B cell (primary cell): ENCODE measurements at regions not wholly inside any gene's neighbourhood (a gene's known extent, or its start where the extent isn't known, plus 50 kb on each side); places are given as distances from the start of the nearest gene placed in this dataset.

ENCODE experiments used
- ATAC-seq: fragments of 200-7000 bp; cut with Tn5 transposase; one replicate; pipeline ENCODE4 v1.10.0; 2021; ENCODE audit warnings: low read depth, mild to moderate bottlenecking, moderate number of reproducible peaks, moderate library complexity
- CTCF ChIA-PET: fragments of 350-600 bp; sonication (Branson Sonifier 250); formaldehyde crosslinking; loops from one replicate; lab custom pipeline; 2021; ENCODE audit warnings: antibody characterized with exemption, inconsistent platforms; lab: Charles Lee
- POLR2A ChIA-PET: fragments of 350-600 bp; sonication (Branson Sonifier 250); formaldehyde crosslinking; loops from one replicate; lab custom pipeline; 2021; ENCODE audit warnings: antibody characterized with exemption; lab: Charles Lee
- DNase-seq: peaks from one replicate; pipeline ENCODE4 v3.0.0; 2013
- H2AFZ ChIP-seq: 2 replicates; pipeline ENCODE4 v1.6.1; 2012; ENCODE audit warnings: mild to moderate bottlenecking, low read depth, low read length; ENCODE audit not compliant: insufficient read depth, poor library complexity, severe bottlenecking
- H3K27ac ChIP-seq, 2 donors: 1 replicate in 1 of 2; 2 replicates in 1 of 2; pipeline ENCODE4 v1.5.1; 2012 to 2013; ENCODE audit warnings: low read length in 2 of 2, mild to moderate bottlenecking in 2 of 2, moderate library complexity in 1 of 2
- H3K27me3 ChIP-seq, 4 experiments: fragments of 200-600 bp in 1 of 4; sonication (generic) in 1 of 4; replicated peaks in 1 of 4; 1 replicate in 2 of 4; 2 replicates in 2 of 4; pipeline versions ENCODE4 v1.6.1 to v1.7.0; 2013 to 2016; ENCODE audit warnings: low read length in 3 of 4, mild to moderate bottlenecking in 2 of 4, mixed read lengths in 1 of 4, moderate library complexity in 1 of 4; ENCODE audit not compliant: insufficient read depth in 4 of 4, control insufficient read depth in 3 of 4; ENCODE audit errors: control extremely low read depth in 1 of 4
- H3K36me3 ChIP-seq, 2 experiments: replicated peaks in 1 of 2; 1 replicate in 1 of 2; 2 replicates in 1 of 2; pipeline versions ENCODE4 v1.6.1 to v1.7.1; 2013; ENCODE audit warnings: low read length in 1 of 2; ENCODE audit not compliant: insufficient read depth in 2 of 2, control insufficient read depth in 1 of 2; ENCODE audit errors: control extremely low read depth in 1 of 2, extremely low read depth in 1 of 2
- H3K4me1 ChIP-seq, 2 donors: fragments of 200-600 bp in 1 of 2; sonication (generic) in 1 of 2; 1 replicate in 1 of 2; 2 replicates in 1 of 2; pipeline versions ENCODE4 v1.5.1 to v1.6.1; 2013 to 2017; ENCODE audit warnings: low read length in 2 of 2; ENCODE audit not compliant: control insufficient read depth in 2 of 2, insufficient read depth in 2 of 2
- H3K4me2 ChIP-seq: replicated peaks from 2 replicates; pipeline ENCODE3; 2012; ENCODE audit warnings: mild to moderate bottlenecking, low read depth, low read length; ENCODE audit not compliant: poor library complexity, severe bottlenecking
- H3K4me3 ChIP-seq, 5 experiments: fragments of 200-600 bp in 1 of 5; sonication (generic) in 1 of 5; 1 replicate in 3 of 5; 2 replicates in 2 of 5; pipeline versions ENCODE4 v1.5.1 to v1.7.0; 2011 to 2016; ENCODE audit warnings: low read length in 4 of 5, mild to moderate bottlenecking in 4 of 5, low read depth in 2 of 5, control low read depth in 1 of 5, moderate library complexity in 1 of 5; ENCODE audit not compliant: insufficient read depth in 1 of 5; ENCODE audit errors: control extremely low read depth in 1 of 5, extremely low read depth in 1 of 5
- H3K79me2 ChIP-seq: fragments of 200-600 bp; sonication (generic); one replicate; pipeline ENCODE4 v1.6.0; 2016; ENCODE audit warnings: low read length; ENCODE audit not compliant: control insufficient read depth, insufficient read depth
- H3K9ac ChIP-seq: fragments of 200-600 bp; sonication (generic); 2 replicates; pipeline ENCODE4 v1.6.1; 2017; ENCODE audit warnings: mild to moderate bottlenecking, low read length, moderate library complexity
- H3K9me3 ChIP-seq, 3 donors: one replicate each; pipeline versions ENCODE4 v1.6.1 to v1.7.1; 2013; ENCODE audit warnings: low read length in 2 of 3; ENCODE audit not compliant: control insufficient read depth in 2 of 3, insufficient read depth in 1 of 3; ENCODE audit errors: control extremely low read depth in 1 of 3
- H4K20me1 ChIP-seq: 2 replicates; pipeline ENCODE4 v1.6.0; 2012; ENCODE audit warnings: mild to moderate bottlenecking, low read length; ENCODE audit not compliant: insufficient read depth, control insufficient read depth, poor library complexity, severe bottlenecking
- H3K27ac Mint-ChIP-seq: one replicate; pipeline ENCODE4 v1.8.0; 2021; ENCODE audit warnings: mixed read lengths
- H3K27me3 Mint-ChIP-seq: one replicate; pipeline ENCODE4 v1.8.0; 2021; ENCODE audit warnings: mixed read lengths
- H3K4me1 Mint-ChIP-seq: one replicate; pipeline ENCODE4 v1.8.0; 2021; ENCODE audit warnings: mixed read lengths
- H3K4me3 Mint-ChIP-seq: one replicate; pipeline ENCODE4 v1.8.0; 2021; ENCODE audit warnings: mixed read lengths
- H3K9me3 Mint-ChIP-seq: one replicate; pipeline ENCODE4 v1.8.0; 2022; ENCODE audit warnings: mixed read lengths; ENCODE audit not compliant: insufficient read depth
- EZH2 ChIP-seq: IDR thresholded peaks from 2 replicates; pipeline ENCODE4 v1.6.1; 2012; ENCODE audit warnings: borderline replicate concordance, low read depth, mild to moderate bottlenecking, moderate library complexity, low read length; ENCODE audit not compliant: insufficient read depth, poor library complexity, severe bottlenecking
- WGBS: methylation state at CpG from one replicate; pipeline ENCODE4 v1.1.5; 2013; ENCODE audit warnings: missing lambda C conversion rate; ENCODE audit not compliant: insufficient coverage; 5-methylcytosine and 5-hydroxymethylcytosine counted together
- intact Hi-C: fragments of 100-400 bp; cut with micrococcal nuclease; formaldehyde crosslinking; loops from one replicate; pipeline ENCODE4 v1.10.0; 2022
- TF ChIP-seq, protein P1 (sequence below): fragments of 200-600 bp; IDR thresholded peaks from one replicate; pipeline ENCODE4 v1.8.0; 2022; ENCODE audit warnings: antibody characterized with exemption, mild to moderate bottlenecking

DNA sequence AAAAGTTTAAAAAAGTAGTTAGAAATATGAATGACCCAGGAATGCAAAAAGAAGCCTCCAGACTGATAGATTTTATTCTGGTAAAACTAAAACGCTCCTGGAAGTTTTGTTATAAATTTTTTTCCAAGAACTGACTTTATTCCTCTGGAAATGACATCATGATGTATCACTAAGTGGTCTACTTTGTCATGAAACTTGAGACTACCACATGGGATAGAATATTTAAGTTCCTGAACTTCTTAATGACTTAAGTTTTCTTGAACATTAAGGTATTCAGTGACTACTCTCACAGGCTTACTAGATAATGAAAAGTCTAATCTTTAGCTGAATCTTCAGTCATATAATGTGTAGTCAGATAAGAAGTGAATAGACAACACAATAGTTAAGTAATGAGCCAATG lies 842.2 kb downstream of the USP25 start:
- Histone ChIP-seq H3K27me3 (no peaks in the 10 kb centered on the region), H3K27ac (no peak overlapping the region), H2AFZ (no peak overlapping the region), H3K9ac (no peak overlapping the region), H3K79me2 (no peaks in the 10 kb centered on the region), H3K9me3 (no peaks in the 10 kb centered on the region), H3K4me1 (no peaks in the 10 kb centered on the region), H3K36me3 (no peaks in the 10 kb centered on the region), H3K4me2 (no peak overlapping the region), H3K4me3 (no peak overlapping the region), H4K20me1 (no peaks in the 10 kb centered on the region)
- Mint-ChIP-seq H3K4me1 (no peaks in the 10 kb centered on the region), H3K9me3 (no peaks in the 10 kb centered on the region), H3K27ac (no peak overlapping the region), H3K27me3 (no peaks in the 10 kb centered on the region), H3K4me3 (no peak overlapping the region)
- intact Hi-C loops, result no loop called here
- DNase-seq, result no peak
- ATAC-seq, result no peak
- no CpG with 5 or more reads among the region's 1 CpG for WGBS
- no peak for TF ChIP-seq EZH2
- TF ChIP-seq, protein P1, sequence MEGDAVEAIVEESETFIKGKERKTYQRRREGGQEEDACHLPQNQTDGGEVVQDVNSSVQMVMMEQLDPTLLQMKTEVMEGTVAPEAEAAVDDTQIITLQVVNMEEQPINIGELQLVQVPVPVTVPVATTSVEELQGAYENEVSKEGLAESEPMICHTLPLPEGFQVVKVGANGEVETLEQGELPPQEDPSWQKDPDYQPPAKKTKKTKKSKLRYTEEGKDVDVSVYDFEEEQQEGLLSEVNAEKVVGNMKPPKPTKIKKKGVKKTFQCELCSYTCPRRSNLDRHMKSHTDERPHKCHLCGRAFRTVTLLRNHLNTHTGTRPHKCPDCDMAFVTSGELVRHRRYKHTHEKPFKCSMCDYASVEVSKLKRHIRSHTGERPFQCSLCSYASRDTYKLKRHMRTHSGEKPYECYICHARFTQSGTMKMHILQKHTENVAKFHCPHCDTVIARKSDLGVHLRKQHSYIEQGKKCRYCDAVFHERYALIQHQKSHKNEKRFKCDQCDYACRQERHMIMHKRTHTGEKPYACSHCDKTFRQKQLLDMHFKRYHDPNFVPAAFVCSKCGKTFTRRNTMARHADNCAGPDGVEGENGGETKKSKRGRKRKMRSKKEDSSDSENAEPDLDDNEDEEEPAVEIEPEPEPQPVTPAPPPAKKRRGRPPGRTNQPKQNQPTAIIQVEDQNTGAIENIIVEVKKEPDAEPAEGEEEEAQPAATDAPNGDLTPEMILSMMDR, result no peak
- ChIA-PET CTCF (no interaction called here), POLR2A (no interaction called here)

DNA sequence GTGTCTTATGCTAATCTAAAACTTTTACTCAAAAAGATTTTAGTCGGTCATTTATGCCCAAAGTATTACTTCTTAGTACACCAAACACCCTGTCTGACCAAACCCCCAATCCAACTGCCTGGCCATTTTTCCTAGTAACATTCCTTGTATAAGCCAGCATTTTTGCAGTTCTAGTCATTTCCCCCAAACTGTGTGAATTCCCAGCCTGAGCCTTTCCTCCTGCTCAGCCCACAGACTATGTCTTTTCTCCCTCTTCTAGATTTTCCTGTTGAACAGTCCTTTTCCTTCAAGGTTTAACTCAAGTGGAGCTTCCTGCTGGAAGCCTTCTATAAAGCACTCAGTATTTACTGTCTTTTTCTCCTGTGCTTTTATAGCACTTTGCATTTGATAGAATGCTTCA lies 843.8 kb downstream of the USP25 start:
- no peak for ATAC-seq
- H3K9me3 ChIP-seq, result no peaks in the 10 kb centered on the region
- H3K27ac ChIP-seq, result no peak overlapping the region
- no peaks in the 10 kb centered on the region for H4K20me1 ChIP-seq
- Mint-ChIP-seq H3K27ac (no peak overlapping the region), H3K4me1 (no peaks in the 10 kb centered on the region), H3K4me3 (no peak overlapping the region), H3K9me3 (no peaks in the 10 kb centered on the region), H3K27me3 (no peaks in the 10 kb centered on the region)
- H3K4me1 ChIP-seq, result no peaks in the 10 kb centered on the region
- no peaks in the 10 kb centered on the region for H3K27me3 ChIP-seq
- no CpG with 5 or more reads among the region's 1 CpG for WGBS
- no peak overlapping the region for H3K9ac ChIP-seq
- no peaks in the 10 kb centered on the region for H3K36me3 ChIP-seq
- POLR2A ChIA-PET, result no interaction called here
- H2AFZ ChIP-seq, result no peak overlapping the region
- CTCF ChIA-PET, result no interaction called here
- H3K4me2 ChIP-seq, result no peak overlapping the region
- H3K79me2 ChIP-seq, result no peaks in the 10 kb centered on the region
- H3K4me3 ChIP-seq, result no peak overlapping the region
- DNase-seq, result no peak
- intact Hi-C loops, result no loop called here
- TF ChIP-seq, protein P1, result no peak
- TF ChIP-seq EZH2, result no peak
